ENCODE measurements at regions not wholly inside any gene's neighbourhood (a gene's known extent, or its start where the extent isn't known, plus 50 kb on each side); places are given as distances from the start of the nearest gene placed in this dataset.

DNA sequence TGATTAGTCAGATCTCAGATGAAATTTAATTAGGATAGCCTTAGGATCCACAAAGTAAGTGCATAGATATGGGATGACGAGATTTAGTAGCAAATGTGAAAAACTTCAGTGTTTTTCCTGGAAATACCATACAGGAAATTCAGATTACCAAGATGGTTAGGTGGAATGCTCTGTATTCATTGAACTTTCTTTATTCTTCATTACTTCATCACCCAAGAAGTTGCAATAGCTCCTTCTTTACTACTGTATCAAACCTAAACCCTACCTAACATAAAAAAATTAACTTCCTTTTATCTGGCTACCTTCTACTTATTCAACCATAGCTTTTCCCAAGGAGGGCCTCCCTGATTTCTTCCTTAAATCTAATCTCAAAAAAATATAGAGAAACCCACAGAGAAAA lies 100.4 kb downstream of the TTC6 start:
- TF ChIP-seq RAD21 (conservative IDR thresholded peaks at IDR 0.05) = no peak
- TF ChIP-seq, protein P1, sequence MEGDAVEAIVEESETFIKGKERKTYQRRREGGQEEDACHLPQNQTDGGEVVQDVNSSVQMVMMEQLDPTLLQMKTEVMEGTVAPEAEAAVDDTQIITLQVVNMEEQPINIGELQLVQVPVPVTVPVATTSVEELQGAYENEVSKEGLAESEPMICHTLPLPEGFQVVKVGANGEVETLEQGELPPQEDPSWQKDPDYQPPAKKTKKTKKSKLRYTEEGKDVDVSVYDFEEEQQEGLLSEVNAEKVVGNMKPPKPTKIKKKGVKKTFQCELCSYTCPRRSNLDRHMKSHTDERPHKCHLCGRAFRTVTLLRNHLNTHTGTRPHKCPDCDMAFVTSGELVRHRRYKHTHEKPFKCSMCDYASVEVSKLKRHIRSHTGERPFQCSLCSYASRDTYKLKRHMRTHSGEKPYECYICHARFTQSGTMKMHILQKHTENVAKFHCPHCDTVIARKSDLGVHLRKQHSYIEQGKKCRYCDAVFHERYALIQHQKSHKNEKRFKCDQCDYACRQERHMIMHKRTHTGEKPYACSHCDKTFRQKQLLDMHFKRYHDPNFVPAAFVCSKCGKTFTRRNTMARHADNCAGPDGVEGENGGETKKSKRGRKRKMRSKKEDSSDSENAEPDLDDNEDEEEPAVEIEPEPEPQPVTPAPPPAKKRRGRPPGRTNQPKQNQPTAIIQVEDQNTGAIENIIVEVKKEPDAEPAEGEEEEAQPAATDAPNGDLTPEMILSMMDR (IDR thresholded peaks at IDR 0.05; ENCODE audit: poor library complexity, severe bottlenecking) = no peak
- no peak for TF ChIP-seq EZH2 (IDR thresholded peaks at IDR 0.05; ENCODE audit: borderline replicate concordance, insufficient read depth, low read length, poor library complexity, severe bottlenecking)
- no peak for TF ChIP-seq SMC3 (conservative IDR thresholded peaks at IDR 0.05; ENCODE audit: poor library complexity)
- TF ChIP-seq REST (IDR thresholded peaks at IDR 0.05; ENCODE audit: borderline replicate concordance) = no peak
- TF ChIP-seq POLR2AphosphoS5 (IDR thresholded peaks at IDR 0.05) = no peak

Measured in neural cell (in vitro differentiated cells).